ENCODE measurements at regions not wholly inside any gene's neighbourhood (a gene's known extent, or its start where the extent isn't known, plus 50 kb on each side); places are given as distances from the start of the nearest gene placed in this dataset.

GRCh38 chr22:46036558-46037408, 59.8 kb upstream of the WNT7B start:
- 0 out of 2 replicates have a peak, but pooled peaks have one; percentile 17 for TF ChIP-seq GATA2 (IDR thresholded peaks at IDR 0.05; ENCODE audit: low read depth, low read length)
- no peak for TF ChIP-seq GATA3 (IDR thresholded peaks at IDR 0.05; ENCODE audit: low read depth, low read length)

Data from SH-SY5Y (cell line).